ENCODE measurements at regions not wholly inside any gene's neighbourhood (a gene's known extent, or its start where the extent isn't known, plus 50 kb on each side); places are given as distances from the start of the nearest gene placed in this dataset.
"Not testable (repeated sequence)": the region's sequence is repeated elsewhere in the genome, so short reads cannot be mapped to it uniquely, and the experiment has no call there.

DNA sequence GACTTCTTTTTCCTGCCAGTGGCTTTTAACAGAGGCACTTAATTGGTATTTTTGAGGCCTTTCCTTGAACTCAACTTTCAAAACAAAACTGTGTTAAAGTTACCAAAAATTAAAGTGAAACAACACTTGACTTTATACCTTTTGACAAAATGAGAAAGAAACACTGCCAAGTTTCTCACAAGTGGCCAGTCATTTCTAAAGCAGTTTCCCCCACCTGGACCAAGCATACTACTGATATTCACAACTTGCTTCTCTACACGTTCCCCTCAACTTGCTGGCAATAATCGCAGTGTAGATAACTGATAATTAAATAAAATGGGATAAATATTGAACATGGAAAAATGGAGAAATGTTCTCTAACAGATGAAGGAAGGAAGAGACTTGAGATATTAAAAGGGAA lies 135.7 kb downstream of the TLR4 start:
- no peak overlapping the region for H3K27ac ChIP-seq (ENCODE audit: low read depth, low read length)
- no peak overlapping the region for H3K9ac ChIP-seq (ENCODE audit: low read depth in 1 of 3, low read length in 3 of 3)
- no peaks in the 10 kb centered on the region for H3K27me3 ChIP-seq (ENCODE audit: control insufficient read depth in 3 of 3, insufficient read depth in 3 of 3, low read length in 3 of 3)
- H3K4me1 ChIP-seq (ENCODE audit: control insufficient read depth in 3 of 3, insufficient read depth in 3 of 3, low read length in 3 of 3): no peaks in the 10 kb centered on the region
- no peak overlapping the region for H3K4me3 ChIP-seq (ENCODE audit: low read length in 3 of 3)
- H3K36me3 ChIP-seq (ENCODE audit: control insufficient read depth in 3 of 3, insufficient read depth in 3 of 3, low read length in 3 of 3): no peaks in the 10 kb centered on the region
- H3K9me3 ChIP-seq (ENCODE audit: control insufficient read depth in 3 of 3, low read length in 3 of 3): no peaks in the 10 kb centered on the region

GRCh38 chr9:117851836-117852461 lies 147.7 kb downstream of the TLR4 start:
- not testable (repeated sequence) for H3K27me3 ChIP-seq (ENCODE audit: control insufficient read depth in 3 of 3, insufficient read depth in 3 of 3, low read length in 3 of 3); H3K4me1 ChIP-seq (ENCODE audit: control insufficient read depth in 3 of 3, insufficient read depth in 3 of 3, low read length in 3 of 3); H3K4me3 ChIP-seq (ENCODE audit: low read length in 3 of 3); H3K36me3 ChIP-seq (ENCODE audit: control insufficient read depth in 3 of 3, insufficient read depth in 3 of 3, low read length in 3 of 3); H3K27ac ChIP-seq (ENCODE audit: low read depth, low read length); H3K9me3 ChIP-seq (ENCODE audit: control insufficient read depth in 3 of 3, low read length in 3 of 3); H3K9ac ChIP-seq (ENCODE audit: low read depth in 1 of 3, low read length in 3 of 3)

DNA sequence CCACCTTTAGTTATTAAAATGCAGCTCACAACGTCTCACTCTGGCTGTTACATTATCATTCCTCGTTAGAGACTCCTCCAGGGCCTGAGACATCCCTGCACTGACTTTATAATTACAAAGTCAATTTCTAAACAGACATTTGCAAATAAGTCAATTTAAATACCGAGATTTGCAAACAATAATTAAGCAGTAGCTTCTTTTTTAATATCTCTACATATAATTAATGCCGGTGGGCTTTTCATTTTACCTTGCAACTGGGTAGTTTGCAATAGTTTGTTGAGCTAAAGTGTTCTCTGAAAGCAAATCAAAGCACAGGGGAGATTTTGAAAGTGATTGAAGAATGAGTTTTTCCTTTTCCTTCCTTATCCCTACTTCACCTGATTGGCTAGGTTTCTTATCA lies 154.4 kb downstream of the TLR4 start:
- Histone ChIP-seq H3K36me3 (ENCODE audit: control insufficient read depth in 3 of 3, insufficient read depth in 3 of 3, low read length in 3 of 3) (no peaks in the 10 kb centered on the region), H3K27me3 (ENCODE audit: control insufficient read depth in 3 of 3, insufficient read depth in 3 of 3, low read length in 3 of 3) (no peaks in the 10 kb centered on the region), H3K9me3 (ENCODE audit: control insufficient read depth in 3 of 3, low read length in 3 of 3) (peaks cover 0 to under 1% (median 0%) of the 10 kb centered on the region in 3 donors), H3K4me1 (ENCODE audit: control insufficient read depth in 3 of 3, insufficient read depth in 3 of 3, low read length in 3 of 3) (no peaks in the 10 kb centered on the region), H3K9ac (ENCODE audit: low read depth in 1 of 3, low read length in 3 of 3) (no peak overlapping the region), H3K4me3 (ENCODE audit: low read length in 3 of 3) (no peak overlapping the region), H3K27ac (ENCODE audit: low read depth, low read length) (no peak overlapping the region)

- no peak overlapping the region for H3K27ac ChIP-seq (ENCODE audit: low read depth, low read length)
- H3K27me3 ChIP-seq (ENCODE audit: control insufficient read depth in 3 of 3, insufficient read depth in 3 of 3, low read length in 3 of 3): no peaks in the 10 kb centered on the region
- no peaks in the 10 kb centered on the region for H3K9me3 ChIP-seq (ENCODE audit: control insufficient read depth in 3 of 3, low read length in 3 of 3)
- no peak overlapping the region for H3K9ac ChIP-seq (ENCODE audit: low read depth in 1 of 3, low read length in 3 of 3)
- H3K36me3 ChIP-seq (ENCODE audit: control insufficient read depth in 3 of 3, insufficient read depth in 3 of 3, low read length in 3 of 3): no peaks in the 10 kb centered on the region
- no peak overlapping the region for H3K4me3 ChIP-seq (ENCODE audit: low read length in 3 of 3)
- no peaks in the 10 kb centered on the region for H3K4me1 ChIP-seq (ENCODE audit: control insufficient read depth in 3 of 3, insufficient read depth in 3 of 3, low read length in 3 of 3)
Measured at GRCh38 chr9:117860849-117861248, 156.6 kb downstream of the TLR4 start.

GRCh38 chr9:117864385-117865057 lies 160.3 kb downstream of the TLR4 start:
- H3K36me3 ChIP-seq (ENCODE audit: control insufficient read depth in 3 of 3, insufficient read depth in 3 of 3, low read length in 3 of 3): no peaks in the 10 kb centered on the region
- H3K4me3 ChIP-seq (ENCODE audit: low read length in 3 of 3): no peak overlapping the region
- no peaks in the 10 kb centered on the region for H3K9me3 ChIP-seq (ENCODE audit: control insufficient read depth in 3 of 3, low read length in 3 of 3)
- no peak overlapping the region for H3K27ac ChIP-seq (ENCODE audit: low read depth, low read length)
- H3K4me1 ChIP-seq (ENCODE audit: control insufficient read depth in 3 of 3, insufficient read depth in 3 of 3, low read length in 3 of 3): no peaks in the 10 kb centered on the region
- H3K27me3 ChIP-seq (ENCODE audit: control insufficient read depth in 3 of 3, insufficient read depth in 3 of 3, low read length in 3 of 3): no peaks in the 10 kb centered on the region
- no peak overlapping the region for H3K9ac ChIP-seq (ENCODE audit: low read depth in 1 of 3, low read length in 3 of 3)

DNA sequence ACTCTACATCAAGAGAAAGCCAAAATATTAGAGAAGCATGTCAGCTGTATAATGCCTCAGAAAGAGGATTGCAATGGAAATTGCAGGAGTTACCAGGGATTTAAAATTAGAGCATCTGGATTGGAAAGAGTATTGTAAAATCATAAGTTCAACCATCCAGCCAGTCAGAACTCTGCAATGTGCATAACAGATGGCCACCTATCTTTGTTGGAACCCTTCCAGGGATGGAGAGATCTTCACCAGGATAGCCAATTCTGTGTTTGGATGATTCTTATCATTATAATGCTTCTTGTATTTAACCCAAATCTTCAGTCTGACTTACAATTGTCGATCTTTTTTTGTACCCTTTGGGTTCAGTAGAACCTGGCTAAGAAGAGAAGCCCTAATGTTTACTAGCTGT lies 164.4 kb downstream of the TLR4 start:
- Histone ChIP-seq H3K4me1 (ENCODE audit: control insufficient read depth in 3 of 3, insufficient read depth in 3 of 3, low read length in 3 of 3) (no peaks in the 10 kb centered on the region), H3K27me3 (ENCODE audit: control insufficient read depth in 3 of 3, insufficient read depth in 3 of 3, low read length in 3 of 3) (no peaks in the 10 kb centered on the region), H3K9ac (ENCODE audit: low read depth in 1 of 3, low read length in 3 of 3) (no peak overlapping the region), H3K36me3 (ENCODE audit: control insufficient read depth in 3 of 3, insufficient read depth in 3 of 3, low read length in 3 of 3) (no peaks in the 10 kb centered on the region), H3K27ac (ENCODE audit: low read depth, low read length) (no peak overlapping the region), H3K9me3 (ENCODE audit: control insufficient read depth in 3 of 3, low read length in 3 of 3) (no peaks in the 10 kb centered on the region), H3K4me3 (ENCODE audit: low read length in 3 of 3) (no peak overlapping the region)

GRCh38 chr9:117869287-117869686 lies 165.1 kb downstream of the TLR4 start:
- H3K27me3 ChIP-seq (ENCODE audit: control insufficient read depth in 3 of 3, insufficient read depth in 3 of 3, low read length in 3 of 3): no peaks in the 10 kb centered on the region
- H3K27ac ChIP-seq (ENCODE audit: low read depth, low read length): no peak overlapping the region
- no peaks in the 10 kb centered on the region for H3K4me1 ChIP-seq (ENCODE audit: control insufficient read depth in 3 of 3, insufficient read depth in 3 of 3, low read length in 3 of 3)
- H3K36me3 ChIP-seq (ENCODE audit: control insufficient read depth in 3 of 3, insufficient read depth in 3 of 3, low read length in 3 of 3): no peaks in the 10 kb centered on the region
- H3K9ac ChIP-seq (ENCODE audit: low read depth in 1 of 3, low read length in 3 of 3): no peak overlapping the region
- H3K4me3 ChIP-seq (ENCODE audit: low read length in 3 of 3): no peak overlapping the region
- H3K9me3 ChIP-seq (ENCODE audit: control insufficient read depth in 3 of 3, low read length in 3 of 3): no peaks in the 10 kb centered on the region

DNA sequence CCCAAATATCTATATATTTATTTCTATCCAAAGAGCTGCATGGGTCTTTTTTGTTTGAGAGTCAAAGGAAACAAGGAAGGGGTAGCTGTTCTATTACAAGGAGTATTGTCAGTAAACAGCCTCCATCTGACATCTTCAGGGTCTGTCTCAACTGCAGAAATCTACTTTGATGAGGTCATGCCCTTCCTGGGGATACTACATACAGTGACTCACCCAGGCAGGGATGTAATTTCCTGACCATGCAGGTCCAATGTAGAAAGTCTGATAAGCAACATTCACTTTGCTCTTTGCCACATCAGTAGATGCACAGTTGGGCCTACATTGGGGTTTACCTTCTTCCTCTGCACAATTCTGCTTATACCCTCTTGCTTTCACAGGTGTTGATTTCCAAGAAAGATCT lies 165.5 kb downstream of the TLR4 start:
- Histone ChIP-seq H3K4me3 (ENCODE audit: low read length in 3 of 3) (no peak overlapping the region), H3K9me3 (ENCODE audit: control insufficient read depth in 3 of 3, low read length in 3 of 3) (no peaks in the 10 kb centered on the region), H3K4me1 (ENCODE audit: control insufficient read depth in 3 of 3, insufficient read depth in 3 of 3, low read length in 3 of 3) (no peaks in the 10 kb centered on the region), H3K27ac (ENCODE audit: low read depth, low read length) (no peak overlapping the region), H3K27me3 (ENCODE audit: control insufficient read depth in 3 of 3, insufficient read depth in 3 of 3, low read length in 3 of 3) (no peaks in the 10 kb centered on the region), H3K9ac (ENCODE audit: low read depth in 1 of 3, low read length in 3 of 3) (no peak overlapping the region), H3K36me3 (ENCODE audit: control insufficient read depth in 3 of 3, insufficient read depth in 3 of 3, low read length in 3 of 3) (no peaks in the 10 kb centered on the region)

DNA sequence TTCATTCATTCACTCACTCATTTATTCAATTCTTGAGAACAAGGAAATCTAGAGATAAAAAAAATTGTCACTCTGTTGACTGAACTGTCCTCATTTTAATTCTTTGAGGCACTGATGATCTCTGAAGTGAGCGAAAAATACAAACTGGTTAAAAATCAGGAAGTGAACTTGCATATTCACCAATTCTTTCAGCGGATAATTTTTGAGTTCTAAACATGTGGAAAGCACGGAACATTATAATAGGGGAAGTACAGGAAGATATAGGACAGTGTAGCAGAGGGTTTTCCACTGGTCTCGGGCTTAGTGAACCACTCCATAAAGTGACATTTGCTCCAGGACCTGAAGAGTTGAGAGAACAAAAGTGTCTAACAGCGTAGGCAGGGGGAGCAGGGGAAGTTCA lies 169.5 kb downstream of the TLR4 start:
- Histone ChIP-seq H3K4me3 (ENCODE audit: low read length in 3 of 3) (no peak overlapping the region), H3K9me3 (ENCODE audit: control insufficient read depth in 3 of 3, low read length in 3 of 3) (peaks cover 0 to 2% (median 0%) of the 10 kb centered on the region in 3 donors), H3K36me3 (ENCODE audit: control insufficient read depth in 3 of 3, insufficient read depth in 3 of 3, low read length in 3 of 3) (no peaks in the 10 kb centered on the region), H3K9ac (ENCODE audit: low read depth in 1 of 3, low read length in 3 of 3) (no peak overlapping the region), H3K27ac (ENCODE audit: low read depth, low read length) (no peak overlapping the region), H3K4me1 (ENCODE audit: control insufficient read depth in 3 of 3, insufficient read depth in 3 of 3, low read length in 3 of 3) (no peaks in the 10 kb centered on the region), H3K27me3 (ENCODE audit: control insufficient read depth in 3 of 3, insufficient read depth in 3 of 3, low read length in 3 of 3) (no peaks in the 10 kb centered on the region)

DNA sequence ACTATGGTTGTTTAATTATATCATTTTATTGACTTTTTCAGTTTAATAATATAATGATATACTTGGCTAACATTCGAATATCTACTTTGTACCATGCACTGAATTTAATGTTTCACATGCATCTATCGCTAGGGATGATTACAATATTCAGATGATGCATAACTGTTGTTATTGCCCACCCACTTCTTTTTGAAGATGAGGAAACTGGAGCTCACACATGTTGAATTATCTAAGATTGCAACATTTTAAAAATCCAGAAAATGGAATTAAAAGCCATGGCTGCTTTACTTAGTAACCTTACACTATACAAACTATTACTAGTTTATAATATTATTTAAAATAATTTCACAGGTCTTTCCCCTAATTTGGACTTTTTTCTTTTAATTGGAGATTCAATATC lies 171.7 kb downstream of the TLR4 start:
- Histone ChIP-seq H3K4me1 (ENCODE audit: control insufficient read depth in 3 of 3, insufficient read depth in 3 of 3, low read length in 3 of 3) (no peaks in the 10 kb centered on the region), H3K36me3 (ENCODE audit: control insufficient read depth in 3 of 3, insufficient read depth in 3 of 3, low read length in 3 of 3) (no peaks in the 10 kb centered on the region), H3K27ac (ENCODE audit: low read depth, low read length) (no peak overlapping the region), H3K9me3 (ENCODE audit: control insufficient read depth in 3 of 3, low read length in 3 of 3) (peaks cover 0 to 2% (median 0%) of the 10 kb centered on the region in 3 donors), H3K4me3 (ENCODE audit: low read length in 3 of 3) (no peak overlapping the region), H3K27me3 (ENCODE audit: control insufficient read depth in 3 of 3, insufficient read depth in 3 of 3, low read length in 3 of 3) (no peaks in the 10 kb centered on the region), H3K9ac (ENCODE audit: low read depth in 1 of 3, low read length in 3 of 3) (no peak overlapping the region)
